Neural cell (in vitro differentiated cells): ENCODE measurements at regions not wholly inside any gene's neighbourhood (a gene's known extent, or its start where the extent isn't known, plus 50 kb on each side); places are given as distances from the start of the nearest gene placed in this dataset.

Experiments used
- H2AFZ ChIP-seq: fragments of 200-600, 300-800 bp; sonication (generic), shearing (Covaris generic); 2 replicates; pipeline ENCODE4 v1.6.0; 2014; ENCODE audit warnings: low read depth, mild to moderate bottlenecking, antibody characterized with exemption, low read length, moderate library complexity
- H3F3A ChIP-seq: fragments of 200-600 bp; shearing (Covaris generic); 2 replicates; pipeline ENCODE4 v1.6.1; 2016; ENCODE audit warnings: mild to moderate bottlenecking, moderate library complexity, mixed read lengths, antibody characterized with exemption, low read length; ENCODE audit not compliant: insufficient read depth, poor library complexity, severe bottlenecking
- H3K27ac ChIP-seq: fragments of 200-600, 300-800 bp; sonication (generic), shearing (Covaris generic); 2 replicates; pipeline ENCODE4 v1.5.1; 2014; ENCODE audit warnings: mild to moderate bottlenecking, low read length, moderate library complexity
- H3K27me3 ChIP-seq: fragments of 300-800, 200-600 bp; sonication (generic), shearing (Covaris generic); 2 replicates; pipeline ENCODE4 v1.6.0; 2014; ENCODE audit warnings: mild to moderate bottlenecking, low read depth, low read length, moderate library complexity; ENCODE audit not compliant: insufficient read depth
- H3K36me3 ChIP-seq: fragments of 300-800, 200-600 bp; sonication (generic), shearing (Covaris generic); 2 replicates; pipeline ENCODE4 v1.5.1; 2014; ENCODE audit warnings: mild to moderate bottlenecking, antibody characterized with exemption, low read length, moderate library complexity; ENCODE audit not compliant: insufficient read depth
- H3K4me2 ChIP-seq: fragments of 300-800, 200-600 bp; sonication (generic), shearing (Covaris generic); 2 replicates; pipeline ENCODE4 v1.6.0; 2014; ENCODE audit warnings: mild to moderate bottlenecking, low read length
- H3K4me3 ChIP-seq: fragments of 300-800, 200-600 bp; sonication (generic), shearing (Covaris generic); 2 replicates; pipeline ENCODE4 v1.5.1; 2014; ENCODE audit warnings: mild to moderate bottlenecking, low read length, moderate library complexity
- H3K79me2 ChIP-seq: fragments of 200-600 bp; shearing (Covaris generic); replicated peaks from 2 replicates; pipeline ENCODE4 v1.6.0; 2014; ENCODE audit warnings: mild to moderate bottlenecking, low read length, moderate library complexity; ENCODE audit not compliant: insufficient read depth
- H3K9ac ChIP-seq: fragments of 300-800, 200-600 bp; sonication (generic), shearing (Covaris generic); 2 replicates; pipeline ENCODE4 v1.6.1; 2016; ENCODE audit warnings: mild to moderate bottlenecking, low read length, mixed read lengths
- H3K9me2 ChIP-seq: fragments of 200-600 bp; shearing (Covaris generic); 2 replicates; pipeline ENCODE4 v1.6.1; 2016; ENCODE audit warnings: mild to moderate bottlenecking, low read length, mixed read lengths; ENCODE audit not compliant: insufficient read depth
- H3K9me3 ChIP-seq: fragments of 200-600, 300-800 bp; sonication (generic), shearing (Covaris generic); 2 replicates; pipeline ENCODE4 v1.6.1; 2016; ENCODE audit warnings: mild to moderate bottlenecking, mixed run types, low read length, moderate library complexity, mixed read lengths
- H4K20me1 ChIP-seq: fragments of 200-600 bp; shearing (Covaris generic); 2 replicates; pipeline ENCODE4 v1.6.1; 2016; ENCODE audit warnings: mild to moderate bottlenecking, mixed run types; ENCODE audit not compliant: insufficient read depth
- CTCF ChIP-seq: fragments of 450-650 bp; IDR thresholded peaks from 2 replicates; pipeline ENCODE4 v1.5.1; 2014; ENCODE audit warnings: antibody characterized with exemption, mild to moderate bottlenecking, moderate library complexity; ENCODE audit not compliant: poor library complexity, severe bottlenecking
- EP300 ChIP-seq: fragments of 450-650 bp; conservative IDR thresholded peaks from 2 replicates; pipeline ENCODE4 v1.6.1; 2014; ENCODE audit warnings: antibody characterized with exemption, mild to moderate bottlenecking, moderate library complexity; ENCODE audit not compliant: poor library complexity, severe bottlenecking
- EZH2 ChIP-seq: fragments of 200-600, 300-800 bp; shearing (Covaris generic), sonication (generic); IDR thresholded peaks from 2 replicates; pipeline ENCODE4 v1.6.1; 2014; ENCODE audit warnings: antibody characterized with exemption, low read length, borderline replicate concordance, mild to moderate bottlenecking; ENCODE audit not compliant: insufficient read depth, poor library complexity, severe bottlenecking
- MXI1 ChIP-seq: fragments of 450-650 bp; conservative IDR thresholded peaks from 2 replicates; pipeline ENCODE4 v1.6.1; 2014; ENCODE audit warnings: antibody characterized with exemption, mild to moderate bottlenecking; ENCODE audit not compliant: poor library complexity, severe bottlenecking
- POLR2AphosphoS5 ChIP-seq: IDR thresholded peaks from 2 replicates; pipeline ENCODE4 v1.6.1; 2012
- RAD21 ChIP-seq: fragments of 450-650 bp; conservative IDR thresholded peaks from 2 replicates; pipeline ENCODE4 v1.6.1; 2014; ENCODE audit warnings: antibody characterized with exemption, mild to moderate bottlenecking, moderate library complexity
- REST ChIP-seq: IDR thresholded peaks from 2 replicates; pipeline ENCODE4 v1.6.1; 2012; ENCODE audit warnings: borderline replicate concordance
- SMC3 ChIP-seq: fragments of 450-650 bp; conservative IDR thresholded peaks from 2 replicates; pipeline ENCODE4 v1.6.1; 2014; ENCODE audit warnings: antibody characterized with exemption, mild to moderate bottlenecking, moderate library complexity; ENCODE audit not compliant: poor library complexity
- TAF1 ChIP-seq: IDR thresholded peaks from 2 replicates; pipeline ENCODE4 v1.6.1; 2012; ENCODE audit warnings: low read depth

- Histone ChIP-seq H3K36me3 (no peaks in the 10 kb centered on the region), H3F3A (no peaks in the 10 kb centered on the region), H2AFZ (no peak overlapping the region), H3K27me3 (no peaks in the 10 kb centered on the region), H4K20me1 (no peaks in the 10 kb centered on the region), H3K9me2 (no peaks in the 10 kb centered on the region), H3K4me2 (no peak overlapping the region), H3K9me3 (no peaks in the 10 kb centered on the region), H3K27ac (no peak overlapping the region), H3K9ac (no peak overlapping the region), H3K4me3 (no peak overlapping the region), H3K79me2 (no peaks in the 10 kb centered on the region)
- no peak for TF ChIP-seq MXI1
- no peak for TF ChIP-seq SMC3
- no peak for TF ChIP-seq POLR2AphosphoS5
- TF ChIP-seq EZH2 = no peak
- no peak for TF ChIP-seq CTCF
- TF ChIP-seq RAD21 = no peak
- no peak for TF ChIP-seq REST
Observed at GRCh38 chr6:137784583-137784982, 82.5 kb upstream of the TNFAIP3 start.

GRCh38 chr6:137787016-137787415 lies 80.0 kb upstream of the TNFAIP3 start:
- H3K9me3 ChIP-seq = no peaks in the 10 kb centered on the region
- H3K36me3 ChIP-seq = no peaks in the 10 kb centered on the region
- no peaks in the 10 kb centered on the region for H3F3A ChIP-seq
- H2AFZ ChIP-seq = no peak overlapping the region
- no peaks in the 10 kb centered on the region for H3K9me2 ChIP-seq
- H3K27ac ChIP-seq = no peak overlapping the region
- no peak overlapping the region for H3K4me2 ChIP-seq
- no peak for TF ChIP-seq TAF1
- no peak for TF ChIP-seq POLR2AphosphoS5
- TF ChIP-seq EP300 = no peak
- TF ChIP-seq RAD21 = no peak
- no peak for TF ChIP-seq REST
- H3K27me3 ChIP-seq = no peaks in the 10 kb centered on the region
- H4K20me1 ChIP-seq = no peaks in the 10 kb centered on the region
- H3K4me3 ChIP-seq = no peak overlapping the region
- H3K79me2 ChIP-seq = no peaks in the 10 kb centered on the region
- H3K9ac ChIP-seq = no peak overlapping the region
